Chondrocyte (in vitro differentiated cells): ENCODE measurements at regions not wholly inside any gene's neighbourhood (a gene's known extent, or its start where the extent isn't known, plus 50 kb on each side); places are given as distances from the start of the nearest gene placed in this dataset.
"Not testable (repeated sequence)": the region's sequence is repeated elsewhere in the genome, so short reads cannot be mapped to it uniquely, and the experiment has no call there.

Source experiments
- DNase-seq: peaks from one replicate; pipeline ENCODE4 v3.0.0; 2021; ENCODE audit warnings: mixed read lengths, low spot score
- H3K27ac Mint-ChIP-seq: one replicate; pipeline ENCODE4 v1.8.0; 2021; ENCODE audit warnings: mild to moderate bottlenecking, moderate library complexity, mixed read lengths; ENCODE audit not compliant: unreplicated experiment
- H3K27me3 Mint-ChIP-seq: 2 replicates; pipeline ENCODE4 v1.8.0; 2021; ENCODE audit warnings: low read depth, mixed read lengths
- H3K36me3 Mint-ChIP-seq: 2 replicates; pipeline ENCODE4 v1.8.0; 2021; ENCODE audit warnings: low read depth, mixed read lengths
- H3K4me1 Mint-ChIP-seq: 2 replicates; pipeline ENCODE4 v1.8.0; 2021; ENCODE audit warnings: low read depth, mild to moderate bottlenecking, mixed read lengths
- H3K4me3 Mint-ChIP-seq: one replicate; pipeline ENCODE4 v1.8.0; 2021; ENCODE audit warnings: mild to moderate bottlenecking, moderate library complexity, mixed read lengths; ENCODE audit not compliant: unreplicated experiment
- H3K9me3 Mint-ChIP-seq: 2 replicates; pipeline ENCODE4 v1.8.0; 2021; ENCODE audit warnings: low read depth, mixed read lengths

GRCh38 chrX:92611517-92611916, 832.3 kb downstream of the PCDH11X start:
- H3K27me3 Mint-ChIP-seq, H3K36me3 Mint-ChIP-seq, H3K4me1 Mint-ChIP-seq, H3K27ac Mint-ChIP-seq, H3K9me3 Mint-ChIP-seq, DNase-seq, H3K4me3 Mint-ChIP-seq: not testable (repeated sequence)

GRCh38 chrX:92626699-92627098, 847.5 kb downstream of the PCDH11X start:
- DNase-seq, H3K36me3 Mint-ChIP-seq, H3K9me3 Mint-ChIP-seq, H3K4me1 Mint-ChIP-seq, H3K27ac Mint-ChIP-seq, H3K4me3 Mint-ChIP-seq, H3K27me3 Mint-ChIP-seq: not testable (repeated sequence)

- not testable (repeated sequence) for H3K27ac Mint-ChIP-seq, H3K9me3 Mint-ChIP-seq, H3K4me1 Mint-ChIP-seq, H3K36me3 Mint-ChIP-seq, DNase-seq, H3K4me3 Mint-ChIP-seq, H3K27me3 Mint-ChIP-seq
Measured at GRCh38 chrX:92657593-92657992, 878.4 kb downstream of the PCDH11X start.

GRCh38 chrX:92659743-92660142, 880.6 kb downstream of the PCDH11X start:
- H3K27ac Mint-ChIP-seq, H3K9me3 Mint-ChIP-seq, H3K4me1 Mint-ChIP-seq, H3K27me3 Mint-ChIP-seq, H3K36me3 Mint-ChIP-seq, H3K4me3 Mint-ChIP-seq, DNase-seq: not testable (repeated sequence)

GRCh38 chrX:92692796-92693195, 913.6 kb downstream of the PCDH11X start:
- not testable (repeated sequence) for H3K27ac Mint-ChIP-seq

GRCh38 chrX:92699388-92700092, 920.4 kb downstream of the PCDH11X start:
- DNase-seq = peak; percentile 75
- not testable (repeated sequence) for H3K9me3 Mint-ChIP-seq, H3K4me1 Mint-ChIP-seq, H3K27ac Mint-ChIP-seq, H3K36me3 Mint-ChIP-seq, H3K4me3 Mint-ChIP-seq, H3K27me3 Mint-ChIP-seq

More at GRCh38 chrX:92692796-92693195, 913.6 kb downstream of the PCDH11X start:
- H3K27me3 Mint-ChIP-seq, H3K4me1 Mint-ChIP-seq, H3K9me3 Mint-ChIP-seq, H3K36me3 Mint-ChIP-seq, H3K4me3 Mint-ChIP-seq, DNase-seq: not testable (repeated sequence)

- not testable (repeated sequence) for H3K27ac Mint-ChIP-seq, H3K36me3 Mint-ChIP-seq, H3K4me3 Mint-ChIP-seq, H3K4me1 Mint-ChIP-seq, H3K27me3 Mint-ChIP-seq, DNase-seq
- peaks cover 17% of the 10 kb centered on the region for H3K9me3 Mint-ChIP-seq
Measured at GRCh38 chrX:92709784-92710183, 930.6 kb downstream of the PCDH11X start.
